ENCODE measurements at regions not wholly inside any gene's neighbourhood (a gene's known extent, or its start where the extent isn't known, plus 50 kb on each side); places are given as distances from the start of the nearest gene placed in this dataset.

DNA sequence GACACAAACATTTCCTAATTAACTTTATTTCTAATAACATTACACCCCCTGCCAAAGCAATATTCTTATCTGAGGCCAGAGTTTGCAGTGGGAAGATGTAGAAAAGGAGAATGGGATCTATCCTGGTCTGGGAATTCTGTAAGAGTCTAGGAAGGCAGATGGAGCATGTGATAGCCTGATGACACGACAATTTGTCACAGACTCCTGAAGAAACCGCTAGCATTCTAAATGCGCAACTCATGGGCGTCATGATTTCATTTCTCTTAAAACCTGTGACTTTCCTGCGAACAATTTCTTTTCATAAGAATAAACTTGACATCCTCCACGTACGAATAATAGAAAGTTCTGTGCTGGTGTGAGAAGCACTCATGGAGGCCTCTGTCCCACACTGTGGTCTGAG is 72.9 kb upstream of the ATP10A start:
- POLR2A ChIA-PET, result no interaction called here
- no peak overlapping the region for H3K4me3 Mint-ChIP-seq
- no peaks in the 10 kb centered on the region for H3K27me3 Mint-ChIP-seq
- no peaks in the 10 kb centered on the region for H3K9me3 Mint-ChIP-seq (ENCODE audit: low read depth)
- DNase-seq, result no peak
- no peaks in the 10 kb centered on the region for H3K36me3 Mint-ChIP-seq (ENCODE audit: low read depth)
- H3K4me1 Mint-ChIP-seq, result peaks cover 5% of the 10 kb centered on the region
- CTCF ChIA-PET, result interaction anchor here (1.1 kb wide), 1 partner anchor 427 kb away, joined by 3 read pairs; no protein-coding TSS in a partner anchor
- intact Hi-C loops (cut with DNase I, micrococcal nuclease), result loop anchor here in 1 of 2 experiments (10.0 kb wide), 1 partner anchor 151 kb away; no protein-coding TSS in a partner anchor
- no peak overlapping the region for H3K27ac Mint-ChIP-seq
- no peak for ATAC-seq

DNA sequence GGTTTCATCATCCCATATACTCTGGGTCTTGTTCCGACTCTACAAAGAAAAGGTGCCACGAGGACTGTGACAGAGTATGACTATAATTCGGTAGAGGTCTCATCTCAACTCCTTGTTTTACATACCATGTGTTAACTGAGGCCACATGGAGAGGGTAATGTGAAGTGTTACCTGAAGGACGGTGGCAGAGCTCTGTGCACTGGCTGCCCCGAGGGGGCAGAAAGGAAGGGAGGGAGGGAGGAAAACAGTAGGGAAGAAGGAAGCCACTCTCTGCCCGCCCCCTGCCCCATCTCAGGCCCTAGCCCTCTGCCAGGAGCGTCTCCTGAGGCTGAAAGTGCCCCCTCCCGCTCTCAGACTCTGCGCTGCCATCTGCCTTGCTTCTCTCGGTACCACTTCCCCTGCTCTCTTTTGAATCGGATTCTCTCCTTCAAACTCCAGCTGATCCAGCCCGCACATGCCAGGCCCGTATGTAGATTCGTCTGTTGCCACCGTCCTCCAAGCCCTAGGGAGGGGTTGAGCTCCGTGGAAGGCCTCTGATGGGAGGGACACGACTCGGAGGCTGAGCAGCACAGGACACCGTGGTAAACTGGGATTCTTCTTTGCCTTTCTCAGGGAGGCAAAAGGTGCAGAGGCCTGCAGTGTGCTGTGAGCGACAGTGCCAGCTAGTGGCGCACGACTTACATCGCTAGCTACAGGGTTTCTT is 70.5 kb upstream of the ATP10A start:
- DNase-seq (peak; percentile 86), ATAC-seq (peak; percentile 99)
- H3K9me3 Mint-ChIP-seq (ENCODE audit: low read depth), result peaks cover 3% of the 10 kb centered on the region
- no peaks in the 10 kb centered on the region for H3K27me3 Mint-ChIP-seq
- CTCF ChIA-PET, result interaction anchor here (0.6 to 2.7 kb wide), 27 partner anchors 9 to 546 kb away, joined by 3 to 16 read pairs (median 4); no protein-coding TSS in a partner anchor
- intact Hi-C loops (cut with DNase I, micrococcal nuclease), result loop anchor here (1.0 to 10.0 kb wide), 9 partner anchors 15 to 425 kb away; no protein-coding TSS in a partner anchor
- peaks cover 5% of the 10 kb centered on the region for H3K4me1 Mint-ChIP-seq
- H3K4me3 Mint-ChIP-seq, result peak overlapping the region; percentile 62
- POLR2A ChIA-PET, result interaction anchor here (0.6 kb wide), 1 partner anchor 141 kb away, joined by 3 read pairs; no protein-coding TSS in a partner anchor
- H3K36me3 Mint-ChIP-seq (ENCODE audit: low read depth), result peaks cover 5% of the 10 kb centered on the region
- peak overlapping the region; percentile 88 for H3K27ac Mint-ChIP-seq

DNA sequence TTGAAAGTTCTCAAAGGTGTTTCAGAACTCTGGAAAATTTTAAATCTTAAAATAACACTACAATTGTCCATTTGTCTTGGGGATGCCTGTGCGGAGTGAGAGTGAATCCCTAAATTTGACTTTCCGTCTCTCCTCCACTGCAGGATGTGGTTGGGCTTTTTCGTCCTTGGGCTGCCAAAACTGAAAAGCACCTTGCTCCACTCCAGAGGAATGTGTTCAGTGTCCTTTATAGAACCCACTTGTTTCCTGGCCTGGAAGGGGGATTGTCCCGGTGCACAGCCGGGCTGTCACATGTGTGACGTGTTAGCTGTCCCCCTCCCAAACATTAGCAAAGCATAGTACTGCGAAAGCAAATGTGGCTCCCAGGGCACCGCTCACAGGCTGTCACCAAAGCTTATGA is 69.6 kb upstream of the ATP10A start:
- peaks cover 5% of the 10 kb centered on the region for H3K4me1 Mint-ChIP-seq
- CTCF ChIA-PET, result interaction anchor here (0.6 to 2.7 kb wide), 8 partner anchors 8 to 427 kb away, joined by 3 to 16 read pairs (median 3); no protein-coding TSS in a partner anchor
- H3K36me3 Mint-ChIP-seq (ENCODE audit: low read depth), result peaks cover 5% of the 10 kb centered on the region
- no peak for ATAC-seq
- H3K9me3 Mint-ChIP-seq (ENCODE audit: low read depth), result peaks cover 3% of the 10 kb centered on the region
- no peak overlapping the region for H3K4me3 Mint-ChIP-seq
- DNase-seq, result no peak
- intact Hi-C loops (cut with DNase I, micrococcal nuclease), result loop anchor here (2.0 to 10.0 kb wide), 4 partner anchors 14 to 150 kb away; no protein-coding TSS in a partner anchor
- H3K27ac Mint-ChIP-seq, result no peak overlapping the region
- no peaks in the 10 kb centered on the region for H3K27me3 Mint-ChIP-seq
- POLR2A ChIA-PET, result no interaction called here

DNA sequence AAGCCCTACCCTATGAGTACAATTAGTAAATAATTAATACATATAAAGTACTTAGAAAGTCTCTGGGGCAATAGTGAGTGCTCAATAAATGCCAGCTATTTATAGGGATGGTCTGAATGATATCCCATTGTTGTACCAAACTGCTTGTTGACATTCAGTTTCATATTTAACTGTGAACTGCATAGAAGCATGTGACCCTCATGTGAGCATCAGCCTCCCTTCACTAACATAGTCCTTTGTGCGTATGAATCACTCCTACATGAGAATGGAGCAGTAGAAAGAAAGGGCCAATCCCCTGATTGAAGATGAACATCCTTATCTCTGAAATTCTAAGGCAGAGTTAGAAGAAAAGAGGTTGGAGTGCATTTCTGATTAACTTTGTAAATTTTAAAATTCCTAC is 68.7 kb upstream of the ATP10A start:
- peaks cover 3% of the 10 kb centered on the region for H3K9me3 Mint-ChIP-seq (ENCODE audit: low read depth)
- POLR2A ChIA-PET, result no interaction called here
- no peaks in the 10 kb centered on the region for H3K27me3 Mint-ChIP-seq
- no peak overlapping the region for H3K4me3 Mint-ChIP-seq
- H3K27ac Mint-ChIP-seq, result no peak overlapping the region
- peaks cover 5% of the 10 kb centered on the region for H3K4me1 Mint-ChIP-seq
- intact Hi-C loops (cut with DNase I, micrococcal nuclease), result loop anchor here (2.0 to 10.0 kb wide), 4 partner anchors 13 to 150 kb away; no protein-coding TSS in a partner anchor
- peaks cover 5% of the 10 kb centered on the region for H3K36me3 Mint-ChIP-seq (ENCODE audit: low read depth)
- no peak for DNase-seq
- ATAC-seq, result no peak
- CTCF ChIA-PET, result interaction anchor here (0.7 to 1.2 kb wide), 3 partner anchors 118 to 423 kb away, joined by 3 read pairs; no protein-coding TSS in a partner anchor

DNA sequence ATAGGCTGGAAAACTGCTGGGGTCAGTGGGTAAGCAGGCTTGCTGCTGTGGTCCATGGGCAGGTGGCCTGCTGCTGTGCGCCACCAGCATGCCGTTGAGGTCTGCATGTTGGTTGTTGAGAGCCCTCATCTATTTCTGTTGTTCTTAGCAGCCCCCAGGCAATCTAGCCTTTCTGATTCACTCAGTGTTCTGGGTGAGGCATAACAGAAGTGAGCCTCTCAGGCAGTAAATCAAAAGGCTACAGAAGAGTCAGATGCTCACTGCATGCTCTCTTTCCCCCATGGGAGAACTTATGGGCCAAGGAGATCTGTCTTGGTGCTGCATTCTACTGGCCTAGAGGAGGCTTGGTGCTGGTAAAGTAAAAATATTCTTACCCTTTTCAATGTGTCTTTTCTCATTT is 67.8 kb upstream of the ATP10A start:
- POLR2A ChIA-PET, result no interaction called here
- no peak overlapping the region for H3K4me3 Mint-ChIP-seq
- no peak overlapping the region for H3K27ac Mint-ChIP-seq
- CTCF ChIA-PET, result interaction anchor here (0.7 to 1.0 kb wide), 2 partner anchors 39 to 422 kb away, joined by 3 to 5 read pairs; no protein-coding TSS in a partner anchor
- intact Hi-C loops (cut with DNase I, micrococcal nuclease), result loop anchor here (5.0 to 10.0 kb wide), 2 partner anchors 146 to 149 kb away; no protein-coding TSS in a partner anchor
- peaks cover 5% of the 10 kb centered on the region for H3K4me1 Mint-ChIP-seq
- no peaks in the 10 kb centered on the region for H3K27me3 Mint-ChIP-seq
- H3K9me3 Mint-ChIP-seq (ENCODE audit: low read depth), result peaks cover 3% of the 10 kb centered on the region
- ATAC-seq, result no peak
- H3K36me3 Mint-ChIP-seq (ENCODE audit: low read depth), result peaks cover 5% of the 10 kb centered on the region
- no peak for DNase-seq

All from activated CD4-positive, alpha-beta T cell treated with anti-CD3 and anti-CD28 coated beads for 36 hours (primary cell).